ENCODE measurements at regions not wholly inside any gene's neighbourhood (a gene's known extent, or its start where the extent isn't known, plus 50 kb on each side); places are given as distances from the start of the nearest gene placed in this dataset.

DNA sequence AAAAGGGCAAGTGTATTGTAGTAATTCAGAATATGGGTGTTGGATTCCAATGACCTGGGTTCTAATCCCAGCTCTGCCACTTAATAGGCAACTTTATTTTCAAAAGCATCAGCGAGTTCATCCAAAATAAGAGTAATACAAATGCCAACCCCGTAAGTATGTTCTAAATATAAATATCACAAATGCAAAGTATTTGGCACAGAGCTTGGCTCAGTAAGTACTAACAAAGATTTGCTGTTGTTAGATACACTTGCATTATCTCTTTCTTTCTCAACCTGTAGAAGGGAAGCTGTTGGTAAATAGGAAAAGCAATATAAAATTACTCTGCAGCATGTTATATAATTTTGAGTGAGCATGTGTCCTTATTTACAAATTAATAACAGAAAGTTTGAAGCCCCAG is 1302.6 kb upstream of the FAM98A start:
- POLR2A ChIA-PET: no interaction called here
- CTCF ChIA-PET: interaction anchor here (0.9 to 1.5 kb wide), 2 partner anchors 9 to 11 kb away, joined by 3 read pairs; no protein-coding TSS in a partner anchor
- no peak overlapping the region for H2AFZ ChIP-seq (ENCODE audit: low read depth)
- no peak overlapping the region for H3K4me2 ChIP-seq
- no peaks in the 10 kb centered on the region for H3K4me1 ChIP-seq (ENCODE audit: control insufficient read depth in 1 of 2, insufficient read depth in 2 of 2, low read depth in 1 of 2, low read length in 1 of 2)
- no peaks in the 10 kb centered on the region for H4K20me1 ChIP-seq (ENCODE audit: insufficient read depth)
- H3K36me3 ChIP-seq (replicated peaks in 1 of 2; ENCODE audit: control insufficient read depth in 1 of 2, insufficient read depth in 2 of 2, low read length in 1 of 2): no peaks in the 10 kb centered on the region
- no peak overlapping the region for H3K27ac ChIP-seq (ENCODE audit: low read depth in 2 of 2, low read length in 1 of 2)
- TF ChIP-seq NFIC (IDR thresholded peaks at IDR 0.05; ENCODE audit: borderline replicate concordance): no peak
- no peaks in the 10 kb centered on the region for H3K79me2 ChIP-seq (ENCODE audit: insufficient read depth)
- 6% methylated on average over 2 of the region's 2 CpGs for WGBS (ENCODE audit: low lambda C conversion rate)
- H3K9me2 ChIP-seq: no peaks in the 10 kb centered on the region
- DNase-seq: no peak
- no peak overlapping the region for H3K9ac ChIP-seq
- no peaks in the 10 kb centered on the region for H3K9me3 ChIP-seq
- H3K27me3 ChIP-seq (ENCODE audit: insufficient read depth): no peaks in the 10 kb centered on the region
- H3K4me3 ChIP-seq (ENCODE audit: low read depth in 2 of 2, low read length in 1 of 2): no peak overlapping the region
- no peaks in the 10 kb centered on the region for H3F3A ChIP-seq (replicated peaks; ENCODE audit: insufficient read depth)

DNA sequence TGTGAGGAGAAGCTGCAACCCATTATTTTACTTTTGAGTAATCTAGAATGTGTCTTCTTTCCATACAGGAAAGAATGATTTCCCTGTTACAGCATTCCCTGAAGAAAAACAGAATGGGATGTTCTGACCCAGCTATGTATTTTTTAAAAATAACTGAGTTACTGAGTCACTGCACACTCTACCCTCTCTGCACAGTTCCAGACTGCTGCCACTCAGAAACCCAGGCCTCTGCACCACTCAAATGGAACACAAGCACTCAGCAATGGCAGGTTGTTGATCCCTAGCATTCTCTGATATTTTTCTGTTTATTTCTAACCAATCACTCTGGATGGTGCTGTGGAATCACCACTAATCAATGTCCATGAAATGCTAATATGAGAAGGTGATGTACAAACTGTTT is 1300.0 kb upstream of the FAM98A start:
- Histone ChIP-seq H3K4me2 (no peak overlapping the region), H3K9ac (no peak overlapping the region), H3K4me3 (ENCODE audit: low read depth in 2 of 2, low read length in 1 of 2) (no peak overlapping the region), H3K9me2 (no peaks in the 10 kb centered on the region), H3K9me3 (no peaks in the 10 kb centered on the region), H3K27ac (ENCODE audit: low read depth in 2 of 2, low read length in 1 of 2) (no peak overlapping the region), H3K27me3 (ENCODE audit: insufficient read depth) (no peaks in the 10 kb centered on the region), H2AFZ (ENCODE audit: low read depth) (no peak overlapping the region), H4K20me1 (ENCODE audit: insufficient read depth) (no peaks in the 10 kb centered on the region), H3K79me2 (ENCODE audit: insufficient read depth) (no peaks in the 10 kb centered on the region), H3F3A (replicated peaks; ENCODE audit: insufficient read depth) (no peaks in the 10 kb centered on the region), H3K36me3 (replicated peaks in 1 of 2; ENCODE audit: control insufficient read depth in 1 of 2, insufficient read depth in 2 of 2, low read length in 1 of 2) (no peaks in the 10 kb centered on the region), H3K4me1 (ENCODE audit: control insufficient read depth in 1 of 2, insufficient read depth in 2 of 2, low read depth in 1 of 2, low read length in 1 of 2) (no peaks in the 10 kb centered on the region)
- POLR2A ChIA-PET: no interaction called here
- CTCF ChIA-PET: no interaction called here
- no peak for DNase-seq
- TF ChIP-seq, protein P1, sequence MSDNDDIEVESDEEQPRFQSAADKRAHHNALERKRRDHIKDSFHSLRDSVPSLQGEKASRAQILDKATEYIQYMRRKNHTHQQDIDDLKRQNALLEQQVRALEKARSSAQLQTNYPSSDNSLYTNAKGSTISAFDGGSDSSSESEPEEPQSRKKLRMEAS (IDR thresholded peaks at IDR 0.05; ENCODE audit: low read depth): no peak
- TF ChIP-seq TCF12 (IDR thresholded peaks at IDR 0.05): no peak
- TF ChIP-seq RAD21 (IDR thresholded peaks at IDR 0.05; ENCODE audit: low read length): no peak
- no peak for TF ChIP-seq RXRA (IDR thresholded peaks at IDR 0.05; ENCODE audit: borderline replicate concordance, low read depth)
- no peak for TF ChIP-seq RCOR1 (IDR thresholded peaks at IDR 0.05; ENCODE audit: low read length)
- TF ChIP-seq EZH2phosphoT487 (IDR thresholded peaks at IDR 0.05; ENCODE audit: borderline replicate concordance, low read depth): no peak
- TF ChIP-seq, protein P2, sequence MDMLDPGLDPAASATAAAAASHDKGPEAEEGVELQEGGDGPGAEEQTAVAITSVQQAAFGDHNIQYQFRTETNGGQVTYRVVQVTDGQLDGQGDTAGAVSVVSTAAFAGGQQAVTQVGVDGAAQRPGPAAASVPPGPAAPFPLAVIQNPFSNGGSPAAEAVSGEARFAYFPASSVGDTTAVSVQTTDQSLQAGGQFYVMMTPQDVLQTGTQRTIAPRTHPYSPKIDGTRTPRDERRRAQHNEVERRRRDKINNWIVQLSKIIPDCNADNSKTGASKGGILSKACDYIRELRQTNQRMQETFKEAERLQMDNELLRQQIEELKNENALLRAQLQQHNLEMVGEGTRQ (IDR thresholded peaks at IDR 0.05; ENCODE audit: borderline replicate concordance, low read depth, low read length): no peak
- TF ChIP-seq, protein P3, sequence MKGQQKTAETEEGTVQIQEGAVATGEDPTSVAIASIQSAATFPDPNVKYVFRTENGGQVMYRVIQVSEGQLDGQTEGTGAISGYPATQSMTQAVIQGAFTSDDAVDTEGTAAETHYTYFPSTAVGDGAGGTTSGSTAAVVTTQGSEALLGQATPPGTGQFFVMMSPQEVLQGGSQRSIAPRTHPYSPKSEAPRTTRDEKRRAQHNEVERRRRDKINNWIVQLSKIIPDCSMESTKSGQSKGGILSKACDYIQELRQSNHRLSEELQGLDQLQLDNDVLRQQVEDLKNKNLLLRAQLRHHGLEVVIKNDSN (IDR thresholded peaks at IDR 0.05; ENCODE audit: borderline replicate concordance, low read depth): no peak
- TF ChIP-seq TAF1 (IDR thresholded peaks at IDR 0.05; ENCODE audit: borderline replicate concordance, low read depth, low read length): no peak
- no peak for TF ChIP-seq JUND (IDR thresholded peaks at IDR 0.05)
- no peak for TF ChIP-seq SMC3 (IDR thresholded peaks at IDR 0.05; ENCODE audit: low read depth, low read length)
- TF ChIP-seq, protein P4, sequence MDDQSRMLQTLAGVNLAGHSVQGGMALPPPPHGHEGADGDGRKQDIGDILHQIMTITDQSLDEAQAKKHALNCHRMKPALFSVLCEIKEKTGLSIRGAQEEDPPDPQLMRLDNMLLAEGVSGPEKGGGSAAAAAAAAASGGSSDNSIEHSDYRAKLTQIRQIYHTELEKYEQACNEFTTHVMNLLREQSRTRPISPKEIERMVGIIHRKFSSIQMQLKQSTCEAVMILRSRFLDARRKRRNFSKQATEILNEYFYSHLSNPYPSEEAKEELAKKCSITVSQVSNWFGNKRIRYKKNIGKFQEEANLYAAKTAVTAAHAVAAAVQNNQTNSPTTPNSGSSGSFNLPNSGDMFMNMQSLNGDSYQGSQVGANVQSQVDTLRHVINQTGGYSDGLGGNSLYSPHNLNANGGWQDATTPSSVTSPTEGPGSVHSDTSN (IDR thresholded peaks at IDR 0.05): no peak
- no peak for TF ChIP-seq EP300 (IDR thresholded peaks at IDR 0.05; ENCODE audit: borderline replicate concordance in 1 of 2, low read depth in 1 of 2, low read length in 1 of 2)
- TF ChIP-seq, protein P5, sequence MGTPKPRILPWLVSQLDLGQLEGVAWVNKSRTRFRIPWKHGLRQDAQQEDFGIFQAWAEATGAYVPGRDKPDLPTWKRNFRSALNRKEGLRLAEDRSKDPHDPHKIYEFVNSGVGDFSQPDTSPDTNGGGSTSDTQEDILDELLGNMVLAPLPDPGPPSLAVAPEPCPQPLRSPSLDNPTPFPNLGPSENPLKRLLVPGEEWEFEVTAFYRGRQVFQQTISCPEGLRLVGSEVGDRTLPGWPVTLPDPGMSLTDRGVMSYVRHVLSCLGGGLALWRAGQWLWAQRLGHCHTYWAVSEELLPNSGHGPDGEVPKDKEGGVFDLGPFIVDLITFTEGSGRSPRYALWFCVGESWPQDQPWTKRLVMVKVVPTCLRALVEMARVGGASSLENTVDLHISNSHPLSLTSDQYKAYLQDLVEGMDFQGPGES (IDR thresholded peaks at IDR 0.05; ENCODE audit: low read depth, low read length): no peak
- TF ChIP-seq, protein P6, sequence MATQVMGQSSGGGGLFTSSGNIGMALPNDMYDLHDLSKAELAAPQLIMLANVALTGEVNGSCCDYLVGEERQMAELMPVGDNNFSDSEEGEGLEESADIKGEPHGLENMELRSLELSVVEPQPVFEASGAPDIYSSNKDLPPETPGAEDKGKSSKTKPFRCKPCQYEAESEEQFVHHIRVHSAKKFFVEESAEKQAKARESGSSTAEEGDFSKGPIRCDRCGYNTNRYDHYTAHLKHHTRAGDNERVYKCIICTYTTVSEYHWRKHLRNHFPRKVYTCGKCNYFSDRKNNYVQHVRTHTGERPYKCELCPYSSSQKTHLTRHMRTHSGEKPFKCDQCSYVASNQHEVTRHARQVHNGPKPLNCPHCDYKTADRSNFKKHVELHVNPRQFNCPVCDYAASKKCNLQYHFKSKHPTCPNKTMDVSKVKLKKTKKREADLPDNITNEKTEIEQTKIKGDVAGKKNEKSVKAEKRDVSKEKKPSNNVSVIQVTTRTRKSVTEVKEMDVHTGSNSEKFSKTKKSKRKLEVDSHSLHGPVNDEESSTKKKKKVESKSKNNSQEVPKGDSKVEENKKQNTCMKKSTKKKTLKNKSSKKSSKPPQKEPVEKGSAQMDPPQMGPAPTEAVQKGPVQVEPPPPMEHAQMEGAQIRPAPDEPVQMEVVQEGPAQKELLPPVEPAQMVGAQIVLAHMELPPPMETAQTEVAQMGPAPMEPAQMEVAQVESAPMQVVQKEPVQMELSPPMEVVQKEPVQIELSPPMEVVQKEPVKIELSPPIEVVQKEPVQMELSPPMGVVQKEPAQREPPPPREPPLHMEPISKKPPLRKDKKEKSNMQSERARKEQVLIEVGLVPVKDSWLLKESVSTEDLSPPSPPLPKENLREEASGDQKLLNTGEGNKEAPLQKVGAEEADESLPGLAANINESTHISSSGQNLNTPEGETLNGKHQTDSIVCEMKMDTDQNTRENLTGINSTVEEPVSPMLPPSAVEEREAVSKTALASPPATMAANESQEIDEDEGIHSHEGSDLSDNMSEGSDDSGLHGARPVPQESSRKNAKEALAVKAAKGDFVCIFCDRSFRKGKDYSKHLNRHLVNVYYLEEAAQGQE (IDR thresholded peaks at IDR 0.05; ENCODE audit: low read depth, low read length): no peak
- TF ChIP-seq GABPA (IDR thresholded peaks at IDR 0.05; ENCODE audit: low read depth): no peak
- TF ChIP-seq MEF2A (IDR thresholded peaks at IDR 0.05; ENCODE audit: borderline replicate concordance, low read depth): no peak
- TF ChIP-seq, protein P7, sequence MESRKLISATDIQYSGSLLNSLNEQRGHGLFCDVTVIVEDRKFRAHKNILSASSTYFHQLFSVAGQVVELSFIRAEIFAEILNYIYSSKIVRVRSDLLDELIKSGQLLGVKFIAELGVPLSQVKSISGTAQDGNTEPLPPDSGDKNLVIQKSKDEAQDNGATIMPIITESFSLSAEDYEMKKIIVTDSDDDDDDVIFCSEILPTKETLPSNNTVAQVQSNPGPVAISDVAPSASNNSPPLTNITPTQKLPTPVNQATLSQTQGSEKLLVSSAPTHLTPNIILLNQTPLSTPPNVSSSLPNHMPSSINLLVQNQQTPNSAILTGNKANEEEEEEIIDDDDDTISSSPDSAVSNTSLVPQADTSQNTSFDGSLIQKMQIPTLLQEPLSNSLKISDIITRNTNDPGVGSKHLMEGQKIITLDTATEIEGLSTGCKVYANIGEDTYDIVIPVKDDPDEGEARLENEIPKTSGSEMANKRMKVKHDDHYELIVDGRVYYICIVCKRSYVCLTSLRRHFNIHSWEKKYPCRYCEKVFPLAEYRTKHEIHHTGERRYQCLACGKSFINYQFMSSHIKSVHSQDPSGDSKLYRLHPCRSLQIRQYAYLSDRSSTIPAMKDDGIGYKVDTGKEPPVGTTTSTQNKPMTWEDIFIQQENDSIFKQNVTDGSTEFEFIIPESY (IDR thresholded peaks at IDR 0.05; ENCODE audit: borderline replicate concordance, low read depth): no peak
- TF ChIP-seq POLR2AphosphoS5 (IDR thresholded peaks at IDR 0.05; ENCODE audit: low read depth, low read length): no peak

All from SK-N-SH (cell line).